Esophagus muscularis mucosa (tissue), 4 donors: ENCODE measurements at regions not wholly inside any gene's neighbourhood (a gene's known extent, or its start where the extent isn't known, plus 50 kb on each side); places are given as distances from the start of the nearest gene placed in this dataset.

Experiments used
- DNase-seq: peaks from one replicate; pipeline ENCODE4 v3.0.0-alpha.2; 2017; ENCODE audit errors: extremely low spot score
- H3K27ac ChIP-seq, 4 donors: fragments of 200-600 bp; sonication (generic); replicated peaks in 1 of 4; 1 replicate in 3 of 4; 2 replicates in 1 of 4; pipeline ENCODE4 v1.5.1; 2016 to 2019; ENCODE audit warnings: mild to moderate bottlenecking in 1 of 4
- H3K27me3 ChIP-seq, 4 donors: fragments of 200-600 bp; sonication (generic); one replicate each; pipeline versions ENCODE4 v1.5.1 to v1.6.0; 2016 to 2019
- H3K36me3 ChIP-seq, 4 donors: fragments of 200-600 bp; sonication (generic); one replicate each; pipeline ENCODE4 v1.5.1; 2016 to 2019
- H3K4me1 ChIP-seq, 4 donors: fragments of 200-600 bp; sonication (generic); one replicate each; pipeline ENCODE4 v1.5.1; 2016 to 2019
- H3K4me3 ChIP-seq, 4 donors: fragments of 200-600 bp; sonication (generic); 1 replicate in 2 of 4; 2 replicates in 2 of 4; pipeline ENCODE4 v1.5.1; 2016 to 2019; ENCODE audit warnings: mild to moderate bottlenecking in 4 of 4, moderate library complexity in 1 of 4
- H3K9me3 ChIP-seq, 4 donors: fragments of 200-600 bp; sonication (generic); 1 replicate in 3 of 4; 2 replicates in 1 of 4; pipeline ENCODE4 v1.5.1; 2016 to 2019
- EP300 ChIP-seq: sonication (generic); formaldehyde crosslinking; IDR thresholded peaks from one replicate; pipeline ENCODE4 v1.6.1; 2017; ENCODE audit warnings: antibody characterized with exemption
- POLR2A ChIP-seq: fragments of 450-650 bp; IDR thresholded peaks from one replicate; pipeline ENCODE4 v1.6.1; 2017; ENCODE audit warnings: antibody characterized with exemption, moderate library complexity, mild to moderate bottlenecking, low read depth
- POLR2AphosphoS5 ChIP-seq, 2 donors: sonication (generic); formaldehyde crosslinking; IDR thresholded peaks; one replicate each; pipeline ENCODE4 v1.6.1; 2017; ENCODE audit warnings: antibody characterized with exemption in 2 of 2
- WGBS: methylation state at CpG from one replicate; pipeline ENCODE4 v1.1.5; 2018; 5-methylcytosine and 5-hydroxymethylcytosine counted together
- intact Hi-C: fragments of 100-400 bp; cut with DNase I; formaldehyde crosslinking; loops from one replicate; pipeline ENCODE4 v1.15.1; 2023
- TF ChIP-seq, protein P1 (sequence below), 3 experiments: fragments of 200-600 bp in 2 of 3; fragments of 450-650 bp in 1 of 3; sonication (generic) in 2 of 3; IDR thresholded peaks; one replicate each; pipeline ENCODE4 v1.5.1; 2017 to 2019; ENCODE audit warnings: antibody characterized with exemption in 3 of 3, mild to moderate bottlenecking in 2 of 3, moderate library complexity in 1 of 3

DNA sequence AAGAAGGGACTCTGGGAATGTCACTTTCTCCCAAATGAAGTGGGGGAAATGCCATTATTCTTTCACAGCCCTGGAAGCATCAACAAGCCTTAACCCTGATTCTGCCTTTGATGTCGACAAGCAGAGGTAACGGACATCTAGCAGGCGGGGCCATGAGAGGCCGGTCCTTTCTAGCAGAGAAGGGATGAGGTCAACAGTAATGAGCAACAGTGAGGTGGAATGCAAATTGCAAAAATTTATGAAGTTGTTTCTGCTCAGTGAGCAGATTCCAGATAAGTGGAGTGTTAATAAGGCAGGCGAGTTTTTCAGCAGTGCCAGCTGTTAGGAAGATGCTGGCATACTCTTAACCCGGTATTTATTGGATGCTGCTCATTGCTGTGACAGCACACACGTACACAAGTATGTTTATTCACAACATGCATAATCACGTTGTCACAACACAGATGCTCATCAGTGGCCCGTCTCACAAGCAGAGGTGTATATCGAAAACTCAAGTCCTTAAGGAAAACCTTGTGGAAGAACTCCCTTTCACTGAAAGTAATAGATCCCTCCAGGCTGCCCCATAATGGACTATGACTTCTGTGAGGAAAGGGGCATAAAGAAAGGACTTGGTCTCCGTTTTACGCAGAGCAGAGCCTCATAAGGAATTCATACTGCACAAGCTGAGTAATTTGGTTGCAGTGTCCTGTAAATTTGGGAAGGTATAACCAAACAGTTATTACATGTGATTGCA lies 329.0 kb downstream of the IGSF11 start:
- no peaks in the 10 kb centered on the region for H3K36me3 ChIP-seq
- H3K27me3 ChIP-seq, result no peaks in the 10 kb centered on the region
- no peak for TF ChIP-seq POLR2AphosphoS5 (IDR thresholded peaks at IDR 0.05)
- TF ChIP-seq, protein P1, sequence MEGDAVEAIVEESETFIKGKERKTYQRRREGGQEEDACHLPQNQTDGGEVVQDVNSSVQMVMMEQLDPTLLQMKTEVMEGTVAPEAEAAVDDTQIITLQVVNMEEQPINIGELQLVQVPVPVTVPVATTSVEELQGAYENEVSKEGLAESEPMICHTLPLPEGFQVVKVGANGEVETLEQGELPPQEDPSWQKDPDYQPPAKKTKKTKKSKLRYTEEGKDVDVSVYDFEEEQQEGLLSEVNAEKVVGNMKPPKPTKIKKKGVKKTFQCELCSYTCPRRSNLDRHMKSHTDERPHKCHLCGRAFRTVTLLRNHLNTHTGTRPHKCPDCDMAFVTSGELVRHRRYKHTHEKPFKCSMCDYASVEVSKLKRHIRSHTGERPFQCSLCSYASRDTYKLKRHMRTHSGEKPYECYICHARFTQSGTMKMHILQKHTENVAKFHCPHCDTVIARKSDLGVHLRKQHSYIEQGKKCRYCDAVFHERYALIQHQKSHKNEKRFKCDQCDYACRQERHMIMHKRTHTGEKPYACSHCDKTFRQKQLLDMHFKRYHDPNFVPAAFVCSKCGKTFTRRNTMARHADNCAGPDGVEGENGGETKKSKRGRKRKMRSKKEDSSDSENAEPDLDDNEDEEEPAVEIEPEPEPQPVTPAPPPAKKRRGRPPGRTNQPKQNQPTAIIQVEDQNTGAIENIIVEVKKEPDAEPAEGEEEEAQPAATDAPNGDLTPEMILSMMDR (IDR thresholded peaks at IDR 0.05), result no peak
- no peak for TF ChIP-seq POLR2A
- no peak for DNase-seq
- H3K4me1 ChIP-seq, result no peaks in the 10 kb centered on the region
- WGBS, result 74% methylated on average over 12 of the region's 12 CpGs
- no peaks in the 10 kb centered on the region for H3K9me3 ChIP-seq
- no peak overlapping the region for H3K27ac ChIP-seq
- no peak overlapping the region for H3K4me3 ChIP-seq
- intact Hi-C loops, result no loop called here

DNA sequence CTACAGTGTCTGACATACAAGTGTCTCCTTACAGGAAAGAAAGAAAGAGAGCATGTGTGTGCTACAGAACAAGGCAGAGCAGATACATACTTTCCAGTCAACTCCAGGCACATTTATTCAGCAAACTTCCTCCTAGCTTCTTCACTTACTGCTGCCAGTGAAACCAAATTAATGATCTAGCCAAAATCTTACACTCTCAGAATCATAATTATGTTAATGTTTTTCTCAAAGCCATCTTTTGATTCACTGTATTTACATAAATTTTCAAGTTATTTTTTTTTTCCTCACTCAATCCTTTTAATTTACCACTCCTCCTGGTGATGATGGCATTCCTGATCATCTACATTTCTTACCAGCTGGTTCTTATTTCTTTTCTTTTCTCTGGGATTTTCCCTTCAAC lies 326.7 kb downstream of the IGSF11 start:
- no peak for DNase-seq
- no peak for TF ChIP-seq POLR2A
- TF ChIP-seq POLR2AphosphoS5 (IDR thresholded peaks at IDR 0.05), result no peak
- no peak for TF ChIP-seq EP300
- TF ChIP-seq, protein P1 (IDR thresholded peaks at IDR 0.05), result no peak

DNA sequence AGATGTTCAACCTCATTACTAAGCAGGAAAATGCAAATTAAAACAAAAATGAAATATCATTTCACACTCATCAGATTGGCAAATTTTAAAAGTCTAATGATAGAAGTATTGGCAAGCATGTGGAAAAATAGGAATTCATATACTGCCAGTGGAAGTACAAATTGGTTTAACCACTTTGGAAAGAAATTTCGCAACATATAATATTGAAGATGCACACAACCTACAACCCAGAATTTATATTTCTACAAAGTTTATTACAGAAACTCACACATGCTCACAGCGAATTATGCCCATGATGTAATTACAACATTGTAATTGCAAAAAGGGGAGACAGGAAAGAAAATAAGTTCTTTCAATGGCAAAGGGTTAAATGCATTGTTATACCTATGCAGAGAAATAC lies 324.1 kb downstream of the IGSF11 start:
- no peak overlapping the region for H3K4me3 ChIP-seq
- H3K9me3 ChIP-seq, result no peaks in the 10 kb centered on the region
- H3K4me1 ChIP-seq, result no peaks in the 10 kb centered on the region
- intact Hi-C loops, result no loop called here
- no peak for DNase-seq
- H3K27me3 ChIP-seq, result no peaks in the 10 kb centered on the region
- H3K36me3 ChIP-seq, result no peaks in the 10 kb centered on the region
- no peak overlapping the region for H3K27ac ChIP-seq
- 88% methylated on average over 2 of the region's 2 CpGs for WGBS
- TF ChIP-seq POLR2AphosphoS5 (IDR thresholded peaks at IDR 0.05) (no peak), POLR2A (no peak), EP300 (no peak)
- TF ChIP-seq, protein P1 (IDR thresholded peaks at IDR 0.05), result no peak

More for the DNA sequence above, 326.7 kb downstream of the IGSF11 start:
- H3K4me1 ChIP-seq, result no peaks in the 10 kb centered on the region
- H3K4me3 ChIP-seq, result no peak overlapping the region
- no peaks in the 10 kb centered on the region for H3K9me3 ChIP-seq
- no peaks in the 10 kb centered on the region for H3K36me3 ChIP-seq
- H3K27ac ChIP-seq, result no peak overlapping the region
- no peaks in the 10 kb centered on the region for H3K27me3 ChIP-seq
- intact Hi-C loops, result no loop called here

DNA sequence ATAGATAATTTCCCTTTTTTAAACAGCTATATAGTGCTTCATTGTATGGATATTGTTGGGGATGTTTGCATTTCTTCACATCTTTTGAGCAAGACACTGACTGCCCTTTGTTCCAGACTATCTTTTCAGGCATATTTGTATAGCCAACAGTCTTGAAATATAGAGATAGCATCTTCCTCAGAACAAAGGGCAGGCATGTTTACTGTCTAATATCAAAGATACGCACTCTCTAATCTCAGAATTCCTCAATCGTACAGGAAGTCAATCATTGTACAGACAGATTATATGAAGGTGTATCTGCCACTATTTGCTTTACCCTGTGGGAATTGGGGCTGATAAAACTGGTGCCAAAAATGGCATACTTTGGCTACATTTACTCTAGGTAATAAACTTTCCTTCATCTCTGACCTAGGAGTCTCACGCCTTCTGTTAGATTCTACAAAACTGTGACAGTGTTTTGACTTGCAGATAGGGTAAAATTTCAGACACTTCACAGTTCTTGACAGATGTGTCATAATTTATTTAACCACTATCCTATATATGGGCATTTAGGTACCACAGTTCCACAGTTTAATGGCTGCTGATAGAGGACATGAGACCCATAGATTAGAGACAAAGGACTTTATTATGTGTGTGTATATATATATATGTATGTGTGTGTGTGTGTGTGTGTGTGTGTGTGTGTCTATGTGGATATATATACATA lies 321.0 kb downstream of the IGSF11 start:
- no peaks in the 10 kb centered on the region for H3K4me1 ChIP-seq
- H3K9me3 ChIP-seq, result no peaks in the 10 kb centered on the region
- H3K36me3 ChIP-seq, result no peaks in the 10 kb centered on the region
- H3K27ac ChIP-seq, result no peak overlapping the region
- no peaks in the 10 kb centered on the region for H3K27me3 ChIP-seq
- no peak overlapping the region for H3K4me3 ChIP-seq
- intact Hi-C loops, result no loop called here
- no peak for TF ChIP-seq POLR2A
- TF ChIP-seq EP300, result no peak
- TF ChIP-seq, protein P1 (IDR thresholded peaks at IDR 0.05), result no peak
- no peak for TF ChIP-seq POLR2AphosphoS5 (IDR thresholded peaks at IDR 0.05)
- no peak for DNase-seq
- 86% methylated on average over 3 of the region's 3 CpGs for WGBS
